Activated CD4-positive, alpha-beta T cell treated with anti-CD3 and anti-CD28 coated beads, Interleukin-2, Interleukin-4, amounts not matched to agents 100 ng/mL and 50 ng/mL, durations not matched to agents 16 hours and 8 hours (primary cell): ENCODE measurements at regions not wholly inside any gene's neighbourhood (a gene's known extent, or its start where the extent isn't known, plus 50 kb on each side); places are given as distances from the start of the nearest gene placed in this dataset.
"Not testable (repeated sequence)": the region's sequence is repeated elsewhere in the genome, so short reads cannot be mapped to it uniquely, and the experiment has no call there.

Experiments used
- DNase-seq: peaks from one replicate; pipeline ENCODE4 v3.0.0-alpha.2; 2020; ENCODE audit warnings: low spot score

DNA sequence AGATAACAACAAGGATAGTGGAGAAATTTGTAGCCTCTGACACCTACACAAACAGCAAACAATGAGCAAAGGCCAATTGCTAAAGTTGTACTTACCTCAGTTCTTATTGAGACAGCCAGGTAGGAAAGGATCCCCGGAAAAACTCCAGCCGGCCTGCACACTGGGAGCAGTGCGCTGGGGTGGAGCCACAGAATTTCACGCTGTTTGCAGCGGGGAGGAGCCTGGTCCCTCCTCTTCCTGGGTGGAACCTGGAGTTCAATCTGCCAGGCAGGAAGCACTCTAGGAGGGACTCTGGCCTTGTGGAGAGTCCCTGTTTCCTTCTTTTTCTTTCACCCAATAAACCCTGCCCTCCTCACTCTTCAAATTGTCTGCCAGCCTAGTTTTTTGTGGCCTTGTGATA, 382.6 kb upstream of the TGIF2LX start:
- not testable (repeated sequence) for DNase-seq

DNA sequence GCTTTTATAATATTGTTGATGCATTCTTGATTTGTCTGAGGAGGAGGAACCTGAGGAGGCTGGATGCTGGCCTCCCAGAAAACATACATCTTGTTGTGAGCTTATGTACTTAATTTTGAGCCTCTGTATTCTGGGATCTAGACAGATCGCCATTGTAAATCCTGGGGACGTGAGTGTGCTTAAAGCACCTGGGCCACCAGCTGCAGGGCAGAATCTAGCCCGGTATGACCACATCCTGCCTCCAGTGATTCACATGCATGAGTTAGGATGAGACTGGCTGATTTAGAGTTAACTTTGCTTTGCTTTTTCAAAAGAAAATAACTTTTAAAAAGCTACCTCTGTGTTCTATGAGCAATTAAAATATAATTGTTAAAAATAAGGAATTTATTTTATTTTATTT, 364.6 kb upstream of the TGIF2LX start:
- DNase-seq, result not testable (repeated sequence)

DNA sequence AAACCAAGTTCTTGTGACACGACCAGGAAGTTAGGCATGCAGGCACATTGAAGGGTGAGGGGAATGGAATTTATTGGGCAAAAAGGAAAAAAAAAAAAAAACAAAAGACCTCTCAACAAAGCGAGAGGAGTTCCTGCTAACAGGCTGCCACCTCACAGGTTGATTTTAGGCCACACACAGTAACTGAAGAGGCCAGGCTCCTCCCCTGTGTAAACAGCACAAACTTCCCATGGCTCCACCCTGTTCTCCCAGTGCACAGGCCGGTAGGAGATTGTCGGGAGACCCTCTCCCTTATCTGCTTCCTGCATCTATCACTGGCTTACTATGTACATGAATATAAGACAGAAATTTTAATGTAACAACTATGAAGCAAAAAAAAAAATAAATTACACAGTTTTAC, 359.6 kb upstream of the TGIF2LX start:
- not testable (repeated sequence) for DNase-seq

DNA sequence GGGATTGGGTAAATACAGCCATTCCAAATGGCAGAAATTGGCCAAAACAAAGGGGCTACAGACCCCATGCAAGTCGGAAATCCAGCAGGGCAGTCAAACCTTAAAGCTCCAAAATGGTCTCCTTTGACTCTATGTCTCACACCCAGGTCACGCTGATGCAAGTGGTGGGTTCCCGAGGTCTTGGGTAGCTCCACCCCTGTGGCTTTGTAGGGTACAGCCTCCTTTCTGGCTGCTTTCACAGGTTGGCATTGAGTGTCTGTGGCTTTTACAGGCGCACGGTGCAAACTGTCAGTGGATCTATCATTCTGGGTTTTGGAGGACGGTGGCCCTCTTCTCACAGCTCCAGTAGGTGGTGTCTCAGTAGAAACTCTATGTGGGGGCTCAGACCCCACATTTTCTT, 358.6 kb upstream of the TGIF2LX start:
- not testable (repeated sequence) for DNase-seq

DNA sequence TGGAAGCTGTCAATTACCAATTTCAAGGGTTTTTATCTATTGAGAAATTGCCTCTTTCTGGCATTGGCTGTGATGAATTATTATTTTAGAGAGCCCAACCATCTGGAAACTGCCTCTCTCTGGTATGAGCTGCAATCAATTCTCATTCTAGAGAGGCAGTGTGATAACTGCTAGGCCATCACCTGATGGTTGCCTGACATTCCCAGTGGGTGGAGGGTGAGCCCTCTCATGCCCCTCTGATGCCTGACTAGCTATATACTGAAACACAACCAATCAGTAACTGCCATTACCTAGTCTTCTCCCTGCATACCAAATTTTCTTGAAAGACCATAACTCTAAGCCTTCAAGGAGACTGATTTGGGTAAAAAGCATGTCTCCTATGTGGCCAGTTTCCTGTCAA, 353.9 kb upstream of the TGIF2LX start:
- not testable (repeated sequence) for DNase-seq

DNA sequence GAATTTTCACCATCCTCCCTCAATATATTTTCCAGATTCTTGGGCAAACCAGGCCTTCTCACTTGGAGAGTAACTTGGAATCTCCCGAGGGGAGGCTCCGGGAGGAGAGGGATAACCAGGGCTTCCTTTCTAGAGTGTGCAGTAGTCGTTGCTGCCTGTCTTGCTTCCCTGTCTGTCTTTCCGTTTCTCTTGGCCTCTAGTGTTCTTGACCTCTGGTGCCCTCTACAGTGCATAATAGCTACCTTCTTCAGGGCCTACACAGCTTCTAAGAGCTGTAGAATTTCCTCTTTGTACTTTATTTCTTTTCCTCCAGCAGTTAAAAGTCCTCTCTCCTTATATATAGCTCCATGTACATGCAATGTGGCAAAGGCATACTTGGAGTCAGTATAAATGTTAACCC, 339.8 kb upstream of the TGIF2LX start:
- DNase-seq, result not testable (repeated sequence)

DNA sequence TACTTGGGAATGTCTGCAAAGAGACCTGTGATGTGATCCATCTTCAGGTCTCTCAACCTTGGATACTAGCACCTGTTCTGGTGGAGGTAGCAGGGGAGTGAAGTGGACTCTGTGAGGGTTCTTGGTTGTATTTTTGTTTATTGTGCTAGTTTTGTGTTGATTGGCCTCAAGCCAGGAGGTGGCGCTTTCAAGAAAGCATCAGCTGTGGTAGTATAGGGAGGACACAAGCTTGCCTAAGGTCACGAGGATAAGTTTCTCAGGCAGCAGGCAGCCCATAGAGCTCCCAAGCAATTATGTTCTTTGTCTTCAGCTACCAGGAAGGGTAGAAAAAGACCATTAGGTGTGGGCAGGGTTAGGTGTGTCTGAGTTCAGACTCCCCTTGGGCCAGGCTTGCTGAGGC, 289.9 kb upstream of the TGIF2LX start:
- DNase-seq, result not testable (repeated sequence)

DNA sequence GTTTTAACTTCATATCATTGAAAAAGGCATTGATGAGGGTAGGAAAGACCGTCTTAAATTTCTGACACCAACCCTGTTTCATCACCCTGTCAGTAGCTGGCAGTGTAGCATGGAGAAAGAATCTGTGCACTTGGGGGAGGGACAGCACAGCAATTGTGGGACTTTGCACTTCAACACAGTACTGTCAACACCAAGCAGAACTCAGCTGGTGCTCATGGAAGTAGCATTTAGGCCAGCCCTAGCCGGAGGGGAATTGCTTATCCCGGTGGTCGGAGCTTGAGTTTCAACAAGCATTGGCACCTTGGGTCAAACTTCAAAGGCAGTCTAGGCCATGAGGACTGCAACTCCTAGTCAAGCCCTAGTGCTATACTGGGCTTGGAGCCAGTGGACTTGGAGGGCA, 285.8 kb upstream of the TGIF2LX start:
- not testable (repeated sequence) for DNase-seq

DNA sequence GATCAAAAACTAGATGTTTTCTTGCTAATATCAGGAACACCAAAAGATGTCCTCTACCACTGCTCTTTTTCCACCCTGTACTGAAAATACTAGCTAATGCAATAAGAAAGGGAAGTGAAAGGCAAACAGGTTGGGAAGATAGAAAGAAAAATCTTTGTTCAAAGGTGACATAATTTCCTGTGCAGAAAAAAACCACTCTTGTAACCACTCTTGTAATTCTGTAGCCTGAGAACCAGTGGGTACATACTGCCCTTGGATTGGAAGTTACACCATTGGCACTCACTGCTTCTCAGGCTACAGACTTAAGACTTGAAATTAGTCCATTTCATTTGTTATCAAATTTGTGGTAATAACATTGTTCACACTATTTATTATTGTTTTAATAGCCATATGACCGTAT, 263.0 kb upstream of the TGIF2LX start:
- not testable (repeated sequence) for DNase-seq

DNA sequence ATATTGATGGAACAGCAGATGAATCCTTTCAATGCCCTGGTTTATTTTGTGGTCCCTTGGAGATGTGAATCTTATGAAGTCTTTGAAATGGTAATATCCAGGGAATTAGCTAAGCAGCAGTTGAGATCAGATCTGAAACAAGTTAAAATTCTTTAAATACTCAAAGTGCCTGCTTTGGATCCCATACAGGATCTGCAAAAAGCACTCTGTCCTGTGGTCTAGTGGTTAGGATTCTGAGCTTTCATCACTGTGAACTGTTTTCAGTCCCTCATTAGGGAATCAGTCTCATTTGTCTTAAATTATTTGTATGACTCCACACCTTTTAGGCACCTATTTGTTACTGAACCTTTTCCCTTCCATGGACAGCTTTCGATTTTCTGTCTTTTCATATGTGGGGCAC, 215.2 kb upstream of the TGIF2LX start:
- not testable (repeated sequence) for DNase-seq

DNA sequence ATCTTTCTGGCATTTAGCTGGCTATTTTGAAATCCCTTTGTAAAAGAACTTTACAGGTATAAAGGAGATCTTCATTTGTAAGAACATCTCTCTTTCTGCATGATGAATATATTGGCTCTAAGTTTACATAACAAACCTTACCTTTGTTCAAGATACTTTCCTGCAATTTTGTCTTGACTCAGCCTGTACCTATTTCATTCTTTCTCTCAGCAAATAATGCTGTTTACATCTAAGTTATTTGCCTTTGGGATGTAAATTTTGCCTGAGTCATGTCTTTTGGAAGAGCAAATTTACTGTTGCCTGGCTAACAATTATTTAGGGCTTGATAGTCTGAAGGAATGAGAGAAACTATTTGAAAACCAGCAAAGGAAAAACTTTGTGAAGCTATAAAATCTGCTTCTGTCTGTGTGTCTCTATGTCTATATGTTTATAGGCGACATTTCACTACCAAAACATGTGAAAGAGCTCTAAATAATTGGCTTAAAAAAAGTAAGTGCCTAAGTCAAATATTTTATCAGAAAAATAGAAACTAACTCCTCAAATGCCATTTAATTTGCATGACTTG, 214.3 kb upstream of the TGIF2LX start:
- DNase-seq, result not testable (repeated sequence)

DNA sequence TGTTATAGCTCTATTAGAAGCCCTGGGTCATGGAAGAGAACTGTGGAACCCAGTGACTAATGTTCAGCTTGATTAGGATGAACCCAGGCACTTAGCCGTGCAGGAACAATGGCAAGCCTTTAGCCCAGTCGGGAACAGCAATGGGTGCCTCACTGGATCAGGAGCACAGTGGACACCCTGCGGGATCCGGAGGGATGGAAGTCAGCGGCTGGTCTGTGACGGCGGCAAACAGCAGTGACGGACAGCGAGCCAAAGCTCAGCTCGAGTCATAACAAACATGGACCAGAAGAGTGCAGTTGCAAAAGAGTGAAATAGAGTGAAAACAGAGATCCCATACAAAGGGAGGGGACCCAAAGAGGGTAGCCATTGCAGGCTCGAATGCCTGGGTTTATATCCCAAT, 187.3 kb upstream of the TGIF2LX start:
- DNase-seq, result not testable (repeated sequence)

DNA sequence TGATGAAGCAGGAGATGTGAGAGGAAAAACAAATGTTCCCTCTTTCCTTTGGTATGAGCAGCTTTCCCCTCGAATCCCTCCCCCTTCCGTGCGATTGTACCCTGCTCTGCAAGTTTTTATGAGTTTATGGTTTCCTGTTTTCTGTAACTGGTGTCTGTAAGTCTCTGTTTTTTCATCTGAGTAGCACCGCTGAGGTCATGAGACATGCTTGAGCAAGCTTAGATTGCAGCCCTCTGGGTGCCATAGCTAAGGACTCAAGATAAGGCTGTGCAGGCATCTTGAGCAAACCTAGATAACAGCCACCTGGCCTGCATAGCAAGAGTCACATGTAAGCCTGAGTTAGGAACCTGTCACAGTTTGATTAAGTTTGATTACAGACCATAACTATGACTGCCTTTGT, 165.2 kb upstream of the TGIF2LX start:
- not testable (repeated sequence) for DNase-seq

DNA sequence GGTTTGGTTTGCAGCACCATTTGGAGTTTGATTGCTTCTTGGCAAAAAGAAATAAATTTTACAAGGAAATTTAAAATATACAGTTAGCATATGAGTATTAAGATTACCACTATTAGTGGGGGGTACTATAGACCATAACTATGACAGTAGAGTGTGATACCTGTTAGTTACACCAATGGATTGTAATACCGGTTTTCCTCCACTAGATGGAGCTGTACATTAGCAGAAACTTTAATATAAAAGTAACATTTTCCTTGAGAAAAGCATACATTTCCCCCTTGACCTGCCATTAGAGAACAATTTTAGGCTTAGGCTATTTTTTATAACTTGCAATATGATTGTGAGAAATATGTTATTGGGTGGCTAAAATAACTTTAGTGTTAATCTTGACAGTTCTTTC, 163.9 kb upstream of the TGIF2LX start:
- DNase-seq, result peak; percentile 33

DNA sequence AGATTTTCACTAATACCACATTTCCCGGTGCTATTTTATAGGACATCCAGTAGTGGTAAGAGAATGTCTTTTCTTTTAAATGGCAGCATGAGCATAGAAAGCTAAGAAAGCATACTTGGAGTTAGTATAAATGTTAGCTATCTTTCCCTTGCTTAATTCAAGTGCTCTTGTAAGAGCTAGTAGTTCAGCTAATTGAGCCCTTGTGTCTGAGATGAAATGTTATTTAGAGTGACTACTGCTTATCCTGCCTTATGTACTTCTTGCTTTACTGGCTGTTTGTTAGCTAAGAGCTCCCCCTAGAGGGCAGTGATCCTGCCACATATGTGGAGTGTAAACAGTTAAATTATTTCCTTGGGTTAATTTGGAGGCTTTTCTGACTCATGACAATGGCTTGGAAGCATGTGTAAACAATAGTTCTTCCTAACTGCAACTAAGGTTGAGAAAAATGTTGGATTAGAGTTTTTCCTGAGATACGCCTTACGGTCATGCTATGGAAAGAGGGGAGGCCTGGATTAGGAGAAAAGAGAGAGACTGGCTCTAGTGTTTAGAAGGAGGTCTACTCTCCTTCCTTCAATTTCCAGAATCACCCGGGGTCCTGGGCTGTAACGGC, 162.5 kb upstream of the TGIF2LX start:
- not testable (repeated sequence) for DNase-seq

DNA sequence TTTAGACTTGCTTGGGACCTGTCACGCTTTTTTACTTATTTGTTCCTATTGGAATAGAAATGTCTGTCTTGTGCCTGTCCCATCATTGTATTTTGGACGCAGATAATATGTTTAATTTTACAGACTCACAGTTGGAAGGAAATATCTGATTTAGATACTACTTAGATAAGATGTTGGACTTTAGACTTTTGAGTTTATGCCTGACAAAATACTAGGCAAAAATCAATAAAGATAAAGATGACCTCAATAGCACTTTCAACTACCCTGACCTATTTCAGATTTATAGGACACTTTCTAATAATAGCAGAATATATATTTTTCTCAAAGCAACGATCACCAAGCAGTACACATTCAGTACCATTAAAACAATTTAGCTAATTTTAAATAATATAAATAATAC, 150.1 kb upstream of the TGIF2LX start:
- not testable (repeated sequence) for DNase-seq

DNA sequence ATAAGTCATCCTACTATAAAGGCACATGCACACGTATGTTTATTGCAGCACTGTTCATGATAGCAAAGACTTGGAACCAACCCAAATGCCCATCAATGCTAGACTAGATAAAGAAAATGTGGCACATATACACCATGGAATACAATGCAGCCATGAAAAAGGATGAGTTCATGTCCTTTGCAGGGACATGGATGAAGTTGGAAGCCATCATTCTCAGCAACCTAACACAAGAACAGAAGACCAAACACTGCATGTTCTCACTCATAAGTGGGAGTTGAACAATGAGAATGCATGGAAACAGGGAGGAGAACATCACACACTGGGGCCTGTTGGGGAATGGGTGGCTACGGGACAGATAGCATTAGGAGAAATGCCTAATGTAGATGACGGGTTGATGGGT, 110.3 kb upstream of the TGIF2LX start:
- DNase-seq, result not testable (repeated sequence)

DNA sequence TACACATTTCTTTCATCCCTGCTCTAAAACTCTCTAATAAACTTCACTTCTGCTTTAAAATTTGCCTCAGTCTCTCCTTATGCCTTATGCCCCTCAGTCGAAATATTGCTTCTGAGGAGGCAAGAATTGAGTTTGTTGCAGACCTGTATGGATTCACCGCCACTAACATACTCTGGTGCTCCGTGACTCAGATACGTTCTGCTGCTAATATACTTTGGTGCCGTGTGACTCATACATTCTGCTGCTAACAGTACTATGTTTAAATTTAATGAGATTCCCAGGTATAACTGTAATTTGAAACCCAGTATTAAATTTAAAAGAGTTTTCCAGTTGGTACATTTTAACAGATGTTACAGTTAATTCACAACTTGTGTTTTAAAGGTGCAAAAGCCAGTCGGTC, 82.0 kb upstream of the TGIF2LX start:
- not testable (repeated sequence) for DNase-seq

DNA sequence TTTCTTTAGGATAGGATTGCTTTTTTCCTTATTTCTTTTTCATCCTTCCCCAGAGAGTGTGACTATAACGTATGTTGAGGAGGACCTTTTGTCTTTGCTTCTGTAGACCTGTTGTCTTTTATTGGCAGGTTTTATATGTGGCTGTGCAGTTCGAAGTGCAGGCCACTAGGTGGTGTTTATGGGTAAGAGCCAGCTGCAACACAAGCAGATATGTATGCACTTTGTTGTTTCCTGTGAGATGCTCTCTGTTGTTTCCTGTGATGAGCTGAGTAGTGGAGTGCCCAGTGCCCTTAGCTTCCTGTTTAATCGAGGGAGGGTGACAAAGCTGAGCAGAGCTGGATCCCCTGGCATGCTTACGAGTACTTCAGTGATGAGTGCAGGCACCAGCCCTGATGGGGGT, 50.0 kb upstream of the TGIF2LX start:
- DNase-seq, result peak; percentile 49
